ENCODE measurements at regions not wholly inside any gene's neighbourhood (a gene's known extent, or its start where the extent isn't known, plus 50 kb on each side); places are given as distances from the start of the nearest gene placed in this dataset.

DNA sequence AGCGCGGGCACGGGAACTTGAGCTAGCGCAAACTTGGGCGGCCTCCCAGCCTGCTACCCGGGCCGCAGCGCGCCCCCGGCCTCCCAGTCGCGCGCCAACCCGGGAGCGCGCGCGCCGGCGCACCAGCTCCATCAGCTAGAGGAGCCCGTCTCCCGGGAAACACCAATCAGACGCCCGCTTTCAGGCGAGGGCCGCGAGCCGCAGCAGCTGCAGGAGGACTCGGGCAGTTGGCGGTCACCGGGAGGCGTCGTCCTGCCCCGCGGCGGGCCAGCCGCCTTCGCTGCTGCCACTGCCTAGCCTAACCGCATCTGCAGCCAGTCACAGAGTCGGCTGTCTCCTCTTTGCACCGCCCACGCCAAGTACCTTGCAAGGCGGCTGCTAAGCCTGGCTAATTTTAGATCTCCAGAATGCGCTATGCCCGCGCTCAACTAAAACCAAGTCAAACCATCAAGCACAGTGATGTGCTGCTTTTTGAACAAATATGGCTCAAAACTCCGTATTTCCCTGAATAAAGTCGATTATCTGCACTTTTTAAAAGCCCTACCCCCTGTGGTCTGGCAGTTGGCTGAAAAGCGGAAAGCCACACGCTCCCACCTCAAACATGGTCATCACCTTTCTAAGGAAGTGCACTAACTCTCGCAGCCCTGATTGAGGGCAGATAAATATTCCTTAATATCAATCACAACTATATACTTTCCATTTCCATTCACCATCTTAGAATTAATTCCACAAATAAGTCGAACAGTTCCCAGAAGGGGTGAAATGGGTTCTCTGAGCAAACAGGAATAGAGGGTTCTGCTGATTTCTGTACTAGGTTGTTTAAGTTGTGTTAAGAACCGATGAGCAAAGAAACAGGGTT, 221.8 kb downstream of the MEF2C start:
- Histone ChIP-seq H4K20me1 (ENCODE audit: control insufficient read depth, insufficient read depth, insufficient read length) (no peaks in the 10 kb centered on the region), H3K23me2 (ENCODE audit: insufficient read length, low read depth, low read length, poor library complexity, severe bottlenecking) (peaks cover 15% of the 10 kb centered on the region), H3K27me3 (ENCODE audit: insufficient read depth, low read length) (peaks cover 37% of the 10 kb centered on the region), H4K8ac (replicated peaks; ENCODE audit: insufficient read length, low read depth, low read length) (no peak overlapping the region), H3K4ac (ENCODE audit: low read depth, low read length) (no peak overlapping the region), H2BK15ac (ENCODE audit: low read depth, low read length) (no peak overlapping the region), H2BK5ac (ENCODE audit: insufficient read length, low read length) (no peak overlapping the region), H3K56ac (ENCODE audit: insufficient read length, low read depth, low read length) (no peak overlapping the region), H3K79me2 (ENCODE audit: insufficient read depth, low read length) (no peaks in the 10 kb centered on the region), H3K9me3 (ENCODE audit: control insufficient read depth, low read depth, low read length) (no peaks in the 10 kb centered on the region), H2BK120ac (ENCODE audit: low read depth, low read length, poor library complexity, severe bottlenecking) (no peak overlapping the region), H3K18ac (ENCODE audit: insufficient read length, low read depth, low read length) (no peak overlapping the region), H2BK12ac (ENCODE audit: insufficient read length, low read depth, low read length) (no peak overlapping the region), H3K9ac (ENCODE audit: extremely low read depth, insufficient read length, low read length) (no peak overlapping the region), H2BK20ac (ENCODE audit: low read depth, low read length, poor library complexity, severe bottlenecking) (no peak overlapping the region), H2AFZ (ENCODE audit: low read length) (no peak overlapping the region), H3K4me2 (ENCODE audit: insufficient read depth, insufficient read length, low read length) (peak overlapping the region; percentile 74), H3K79me1 (ENCODE audit: insufficient read depth, low read depth, low read length, poor library complexity, severe bottlenecking) (no peaks in the 10 kb centered on the region), H2AK5ac (ENCODE audit: insufficient read length, low read length) (no peak overlapping the region), H3T11ph (ENCODE audit: low read length) (no peak overlapping the region), H4K5ac (ENCODE audit: insufficient read length, low read depth, low read length) (no peak overlapping the region), H4K91ac (ENCODE audit: insufficient read length, low read depth, low read length) (no peak overlapping the region), H3K27ac (ENCODE audit: insufficient read length, low read depth, low read length) (no peak overlapping the region), H3K14ac (ENCODE audit: insufficient read depth, low read length) (no peak overlapping the region), H3K23ac (ENCODE audit: insufficient read length, low read depth, low read length) (no peak overlapping the region), H3K4me1 (ENCODE audit: insufficient read depth, low read length) (no peaks in the 10 kb centered on the region)
- peak overlapping the region; percentile 51 to 81 for H3K4me3 Mint-ChIP-seq
- peaks cover 53 to 59% of the 10 kb centered on the region in 2 experiments for H3K4me1 Mint-ChIP-seq
- peak; percentile 99 for DNase-seq
- TF ChIP-seq, protein P1, sequence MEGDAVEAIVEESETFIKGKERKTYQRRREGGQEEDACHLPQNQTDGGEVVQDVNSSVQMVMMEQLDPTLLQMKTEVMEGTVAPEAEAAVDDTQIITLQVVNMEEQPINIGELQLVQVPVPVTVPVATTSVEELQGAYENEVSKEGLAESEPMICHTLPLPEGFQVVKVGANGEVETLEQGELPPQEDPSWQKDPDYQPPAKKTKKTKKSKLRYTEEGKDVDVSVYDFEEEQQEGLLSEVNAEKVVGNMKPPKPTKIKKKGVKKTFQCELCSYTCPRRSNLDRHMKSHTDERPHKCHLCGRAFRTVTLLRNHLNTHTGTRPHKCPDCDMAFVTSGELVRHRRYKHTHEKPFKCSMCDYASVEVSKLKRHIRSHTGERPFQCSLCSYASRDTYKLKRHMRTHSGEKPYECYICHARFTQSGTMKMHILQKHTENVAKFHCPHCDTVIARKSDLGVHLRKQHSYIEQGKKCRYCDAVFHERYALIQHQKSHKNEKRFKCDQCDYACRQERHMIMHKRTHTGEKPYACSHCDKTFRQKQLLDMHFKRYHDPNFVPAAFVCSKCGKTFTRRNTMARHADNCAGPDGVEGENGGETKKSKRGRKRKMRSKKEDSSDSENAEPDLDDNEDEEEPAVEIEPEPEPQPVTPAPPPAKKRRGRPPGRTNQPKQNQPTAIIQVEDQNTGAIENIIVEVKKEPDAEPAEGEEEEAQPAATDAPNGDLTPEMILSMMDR (conservative IDR thresholded peaks at IDR 0.05): no peak
- H3K27me3 Mint-ChIP-seq (ENCODE audit: low read depth): peaks cover 91% of the 10 kb centered on the region
- peaks cover 0 to 3% of the 10 kb centered on the region in 2 experiments; a peak in 2 of 5 replicates for H3K9me3 Mint-ChIP-seq
- H3K27ac Mint-ChIP-seq: peak overlapping the region in 1 of 3 experiments; percentile 92; a peak in 2 of 7 replicates
- no peaks in the 10 kb centered on the region for H3K36me3 Mint-ChIP-seq (ENCODE audit: insufficient read depth in 1 of 3, low read depth in 3 of 3)
- no CpG with 5 or more reads among the region's 53 CpGs for WGBS (ENCODE audit: extremely low coverage, insufficient read length, low lambda C conversion rate)
